AG04449 (cell line): ENCODE measurements at regions not wholly inside any gene's neighbourhood (a gene's known extent, or its start where the extent isn't known, plus 50 kb on each side); places are given as distances from the start of the nearest gene placed in this dataset.

ENCODE experiments used
- CTCF ChIA-PET: fragments of 350-600 bp; formaldehyde crosslinking; extraction: SDS; loops from one replicate; lab custom pipeline; 2021; ENCODE audit warnings: antibody characterized with exemption; lab: Yijun Ruan, JAX
- POLR2A ChIA-PET: fragments of 400-600, 350-600 bp; formaldehyde crosslinking; extraction: SDS; loops from one replicate; lab custom pipeline; 2020; ENCODE audit warnings: antibody characterized with exemption, inconsistent platforms; lab: Yijun Ruan, JAX
- DNase-seq: peaks from one replicate; pipeline ENCODE4 v3.0.0-alpha.2; 2010; ENCODE audit warnings: low read depth, low spot score
- H3K4me3 ChIP-seq: 2 replicates; pipeline ENCODE4 v1.5.1; 2011; ENCODE audit warnings: low read depth, mild to moderate bottlenecking, control low read depth, low read length
- CTCF ChIP-seq: IDR thresholded peaks from one replicate; pipeline ENCODE4 v1.5.1; 2011; ENCODE audit warnings: mild to moderate bottlenecking, moderate library complexity, low read length, control low read depth, inconsistent platforms; ENCODE audit not compliant: insufficient read depth; ENCODE audit errors: missing control alignments

DNA sequence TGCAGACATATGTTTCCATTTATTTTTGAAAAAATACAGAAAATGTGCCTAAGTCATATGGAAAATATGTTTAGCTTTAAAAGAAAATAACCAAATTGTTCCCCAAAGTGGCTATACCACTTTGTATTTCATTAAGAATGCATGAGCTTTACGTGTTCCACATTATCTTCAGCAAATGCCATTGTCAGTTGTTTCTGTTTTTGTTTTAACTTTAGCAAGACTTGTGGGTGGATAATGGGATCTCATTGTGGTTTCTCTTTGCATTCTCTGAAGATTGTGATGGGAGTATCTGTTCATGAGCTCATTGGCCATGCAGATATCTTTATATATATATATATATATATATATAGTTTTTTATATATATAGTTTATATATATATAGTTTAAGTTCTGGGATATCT lies 181.5 kb downstream of the CCER1 start:
- peak; percentile 33 for DNase-seq
- H3K4me3 ChIP-seq = no peak overlapping the region
- TF ChIP-seq CTCF = no peak
- POLR2A ChIA-PET = no interaction called here
- CTCF ChIA-PET = no interaction called here

DNA sequence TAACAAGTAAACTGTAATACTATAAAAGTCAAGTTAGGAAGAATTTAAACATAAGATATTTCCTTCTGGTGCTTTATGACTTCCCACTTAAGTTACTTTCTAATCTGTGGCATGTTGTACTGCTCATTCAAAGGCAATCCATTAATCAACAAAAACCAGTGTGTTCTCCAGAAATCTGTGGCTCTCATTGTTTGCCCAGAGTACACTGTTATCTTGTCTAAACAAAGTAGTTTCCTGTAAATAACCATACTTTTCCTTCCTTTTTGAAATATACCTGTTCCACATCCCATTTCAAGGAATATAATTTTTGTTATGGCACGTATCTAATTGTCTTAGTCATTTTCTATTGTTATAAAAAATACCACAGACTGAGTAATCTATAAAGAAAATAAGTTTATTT lies 184.1 kb downstream of the CCER1 start:
- POLR2A ChIA-PET = no interaction called here
- DNase-seq = no peak
- H3K4me3 ChIP-seq = no peak overlapping the region
- CTCF ChIA-PET = no interaction called here
- no peak for TF ChIP-seq CTCF

DNA sequence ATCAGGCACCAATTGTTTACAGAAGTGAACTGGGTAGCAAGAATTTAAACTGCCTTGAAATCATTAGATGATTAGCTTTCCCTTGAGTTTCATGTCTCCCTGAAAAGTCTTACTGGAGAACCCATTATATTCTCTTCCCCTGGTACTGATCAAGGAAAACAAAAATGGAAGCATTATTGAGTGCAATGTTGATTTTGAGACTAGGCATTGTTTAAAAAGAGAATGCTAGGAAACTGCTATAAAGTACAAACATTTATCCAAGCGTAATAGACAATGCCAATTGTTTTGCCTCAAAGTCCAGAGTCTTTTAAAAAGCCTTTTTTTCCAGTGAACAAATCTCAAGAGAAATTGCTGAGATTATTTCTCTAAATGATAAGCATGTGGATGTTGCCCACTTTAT lies 197.0 kb downstream of the CCER1 start:
- ChIA-PET CTCF (no interaction called here), POLR2A (no interaction called here)
- no peak for TF ChIP-seq CTCF
- no peak overlapping the region for H3K4me3 ChIP-seq
- DNase-seq = no peak

DNA sequence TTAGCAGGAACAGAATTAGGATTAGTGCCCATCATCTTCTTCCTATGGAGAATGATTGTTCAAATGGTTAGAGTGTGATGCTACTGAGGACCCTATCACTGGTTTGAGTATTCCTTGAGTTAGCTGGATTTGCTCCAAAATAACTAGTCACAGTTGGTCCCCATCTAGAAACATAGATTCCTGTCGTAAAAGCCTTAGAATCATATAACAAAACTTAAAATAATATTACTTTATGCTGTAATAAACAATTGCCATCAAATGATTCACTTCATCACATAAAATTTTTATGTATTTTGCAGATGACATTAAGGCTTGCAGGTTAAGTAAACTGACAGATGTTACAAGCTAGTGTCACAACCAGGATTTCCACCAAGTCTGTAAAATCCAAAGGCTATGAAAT lies 209.8 kb downstream of the CCER1 start:
- TF ChIP-seq CTCF = no peak
- ChIA-PET CTCF (no interaction called here), POLR2A (no interaction called here)
- H3K4me3 ChIP-seq = no peak overlapping the region
- no peak for DNase-seq

DNA sequence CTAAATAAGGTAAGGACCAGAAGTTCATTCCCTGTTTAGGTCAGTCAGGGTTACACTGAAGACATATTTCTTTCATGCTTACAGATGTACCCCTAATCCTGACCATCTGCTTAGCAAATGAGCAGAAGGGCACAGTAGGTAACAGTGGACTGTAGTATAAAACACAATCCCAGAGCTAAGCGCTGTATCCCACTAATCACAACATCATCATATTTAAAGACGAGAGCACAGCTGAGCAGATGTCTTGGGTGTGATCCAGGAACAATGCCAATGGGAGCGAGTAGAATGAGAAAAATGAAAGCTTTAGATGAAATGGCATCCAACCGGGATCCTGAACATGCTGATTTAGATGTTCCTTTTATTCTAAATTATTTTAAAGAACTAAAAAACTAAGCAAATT lies 213.4 kb downstream of the CCER1 start:
- ChIA-PET POLR2A (no interaction called here), CTCF (no interaction called here)
- H3K4me3 ChIP-seq = no peak overlapping the region
- TF ChIP-seq CTCF = no peak
- no peak for DNase-seq

DNA sequence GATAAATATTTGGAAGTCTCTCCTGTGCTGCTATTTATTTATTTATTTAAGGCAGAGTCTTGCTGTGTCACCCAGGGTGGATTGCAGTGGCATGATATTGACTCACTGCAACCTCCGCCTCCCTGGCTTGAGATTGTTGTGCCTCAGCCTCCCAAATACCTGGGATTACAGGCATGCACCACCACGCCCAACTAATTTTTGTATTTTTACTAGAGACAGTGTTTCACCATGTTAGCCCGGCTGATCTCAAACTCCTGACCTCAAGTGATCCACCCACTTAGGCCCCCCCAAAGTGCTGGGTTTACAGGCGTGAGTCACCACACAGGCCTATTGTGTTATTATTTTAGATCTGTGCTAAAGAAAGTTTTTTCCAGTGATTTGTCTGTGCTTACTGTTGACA lies 225.2 kb downstream of the CCER1 start:
- DNase-seq = no peak
- CTCF ChIA-PET = interaction anchor here (1.7 kb wide), 1 partner anchor 11 kb away, joined by 4 read pairs; no protein-coding TSS in a partner anchor
- no peak for TF ChIP-seq CTCF
- POLR2A ChIA-PET = no interaction called here
- H3K4me3 ChIP-seq = no peak overlapping the region

- H3K4me3 ChIP-seq = no peak overlapping the region
- DNase-seq = no peak
- CTCF ChIA-PET = no interaction called here
- no peak for TF ChIP-seq CTCF
- POLR2A ChIA-PET = no interaction called here
Measured at GRCh38 chr12:90712671-90713070, 242.3 kb downstream of the CCER1 start.
